ENCODE measurements at regions not wholly inside any gene's neighbourhood (a gene's known extent, or its start where the extent isn't known, plus 50 kb on each side); places are given as distances from the start of the nearest gene placed in this dataset.
"Not testable (repeated sequence)": the region's sequence is repeated elsewhere in the genome, so short reads cannot be mapped to it uniquely, and the experiment has no call there.

DNA sequence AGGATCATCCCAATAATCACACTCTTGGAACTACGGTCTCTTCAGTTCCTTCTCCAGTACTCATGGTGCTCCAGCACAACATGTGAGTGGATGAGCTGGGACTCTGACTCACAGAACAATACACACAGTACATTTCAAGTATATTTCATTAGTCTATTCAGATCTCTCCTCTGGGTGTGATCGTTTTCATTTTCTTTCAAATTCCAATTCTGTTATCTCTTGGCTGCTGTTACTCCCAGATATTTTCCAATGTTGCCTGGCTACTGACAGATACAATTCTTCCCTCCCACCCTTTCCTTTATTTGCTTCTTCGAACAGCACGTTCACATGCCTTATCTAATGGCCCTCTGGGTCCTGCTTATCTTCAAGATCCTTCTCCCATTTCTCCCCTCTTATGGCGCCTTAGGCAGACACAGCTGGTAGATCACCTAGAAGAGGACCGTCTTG is 216.0 kb downstream of the ACKR3 start:
- Histone ChIP-seq H3K27ac (ENCODE audit: low read length) (no peak overlapping the region), H3F3A (ENCODE audit: insufficient read depth, low read length) (no peaks in the 10 kb centered on the region), H3K36me3 (replicated peaks; ENCODE audit: insufficient read depth, low read length) (no peaks in the 10 kb centered on the region), H3K4me3 (ENCODE audit: low read length) (no peak overlapping the region), H3K9me3 (replicated peaks; ENCODE audit: insufficient read depth, low read length) (no peaks in the 10 kb centered on the region), H3K4me1 (ENCODE audit: low read length) (no peaks in the 10 kb centered on the region), H2AFZ (ENCODE audit: low read length) (no peak overlapping the region), H4K20me1 (ENCODE audit: insufficient read depth, low read length) (no peaks in the 10 kb centered on the region), H3K79me2 (ENCODE audit: low read length) (no peaks in the 10 kb centered on the region), H3K27me3 (replicated peaks; ENCODE audit: insufficient read depth, low read length) (no peaks in the 10 kb centered on the region), H3K9ac (ENCODE audit: low read length) (no peak overlapping the region), H3K9me2 (replicated peaks; ENCODE audit: insufficient read depth, low read length) (no peaks in the 10 kb centered on the region), H3K4me2 (ENCODE audit: low read depth, low read length) (no peak overlapping the region)
- TF ChIP-seq EZH2phosphoT487 (IDR thresholded peaks at IDR 0.05; ENCODE audit: low read length) (no peak), CTCF (IDR thresholded peaks at IDR 0.05; ENCODE audit: low read length) (no peak), EZH2 (optimal IDR thresholded peaks at IDR 0.05; ENCODE audit: low read depth, low read length) (no peak)
- no peak for DNase-seq

GRCh38 chr2:236786751-236787150 is 217.1 kb downstream of the ACKR3 start:
- no peaks in the 10 kb centered on the region for H3K36me3 ChIP-seq (replicated peaks; ENCODE audit: insufficient read depth, low read length)

GRCh38 chr2:236787376-236787775 is 217.8 kb downstream of the ACKR3 start:
- H3F3A ChIP-seq (ENCODE audit: insufficient read depth, low read length); H2AFZ ChIP-seq (ENCODE audit: low read length); H3K79me2 ChIP-seq (ENCODE audit: low read length); H3K27me3 ChIP-seq (replicated peaks; ENCODE audit: insufficient read depth, low read length); DNase-seq; H3K36me3 ChIP-seq (replicated peaks; ENCODE audit: insufficient read depth, low read length); H3K4me2 ChIP-seq (ENCODE audit: low read depth, low read length); H3K4me3 ChIP-seq (ENCODE audit: low read length); H4K20me1 ChIP-seq (ENCODE audit: insufficient read depth, low read length); H3K9me2 ChIP-seq (replicated peaks; ENCODE audit: insufficient read depth, low read length); H3K4me1 ChIP-seq (ENCODE audit: low read length); H3K9ac ChIP-seq (ENCODE audit: low read length); H3K9me3 ChIP-seq (replicated peaks; ENCODE audit: insufficient read depth, low read length); H3K27ac ChIP-seq (ENCODE audit: low read length): not testable (repeated sequence)

More at GRCh38 chr2:236786751-236787150, 217.1 kb downstream of the ACKR3 start:
- Histone ChIP-seq H3K27ac (ENCODE audit: low read length) (no peak overlapping the region), H2AFZ (ENCODE audit: low read length) (no peak overlapping the region), H3K4me3 (ENCODE audit: low read length) (no peak overlapping the region), H3K4me2 (ENCODE audit: low read depth, low read length) (no peak overlapping the region), H3K27me3 (replicated peaks; ENCODE audit: insufficient read depth, low read length) (no peaks in the 10 kb centered on the region), H3K9me3 (replicated peaks; ENCODE audit: insufficient read depth, low read length) (no peaks in the 10 kb centered on the region), H3F3A (ENCODE audit: insufficient read depth, low read length) (no peaks in the 10 kb centered on the region), H3K4me1 (ENCODE audit: low read length) (no peaks in the 10 kb centered on the region), H3K79me2 (ENCODE audit: low read length) (no peaks in the 10 kb centered on the region), H3K9ac (ENCODE audit: low read length) (no peak overlapping the region), H3K9me2 (replicated peaks; ENCODE audit: insufficient read depth, low read length) (no peaks in the 10 kb centered on the region), H4K20me1 (ENCODE audit: insufficient read depth, low read length) (no peaks in the 10 kb centered on the region)
- DNase-seq: no peak
- TF ChIP-seq EZH2phosphoT487 (IDR thresholded peaks at IDR 0.05; ENCODE audit: low read length) (no peak), CTCF (IDR thresholded peaks at IDR 0.05; ENCODE audit: low read length) (no peak), EZH2 (optimal IDR thresholded peaks at IDR 0.05; ENCODE audit: low read depth, low read length) (no peak)

DNA sequence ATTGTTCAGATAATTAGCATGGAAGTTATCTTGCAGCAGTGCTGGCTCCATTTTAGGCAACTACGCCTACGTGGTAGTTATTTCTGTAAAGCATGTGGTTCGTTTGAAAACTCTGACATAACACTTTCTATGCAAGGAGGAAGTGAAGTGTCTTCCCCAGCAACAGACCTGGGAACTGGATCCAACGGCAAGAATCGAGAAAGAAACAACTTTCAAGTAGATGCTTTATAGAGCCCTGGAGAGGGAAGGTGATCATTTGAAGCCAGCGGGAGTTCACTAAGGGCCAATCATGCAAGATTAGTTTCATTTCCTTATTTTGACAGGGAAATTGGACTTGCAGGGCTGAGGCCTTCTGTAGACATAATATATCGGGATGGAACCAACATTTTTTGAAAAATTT is 218.3 kb downstream of the ACKR3 start:
- no peak overlapping the region for H3K9ac ChIP-seq (ENCODE audit: low read length)
- no peaks in the 10 kb centered on the region for H4K20me1 ChIP-seq (ENCODE audit: insufficient read depth, low read length)
- no peak overlapping the region for H3K27ac ChIP-seq (ENCODE audit: low read length)
- no peak for DNase-seq
- no peaks in the 10 kb centered on the region for H3K27me3 ChIP-seq (replicated peaks; ENCODE audit: insufficient read depth, low read length)
- H3K79me2 ChIP-seq (ENCODE audit: low read length): no peaks in the 10 kb centered on the region
- no peaks in the 10 kb centered on the region for H3K4me1 ChIP-seq (ENCODE audit: low read length)
- no peaks in the 10 kb centered on the region for H3K9me3 ChIP-seq (replicated peaks; ENCODE audit: insufficient read depth, low read length)
- no peak overlapping the region for H3K4me3 ChIP-seq (ENCODE audit: low read length)
- H3F3A ChIP-seq (ENCODE audit: insufficient read depth, low read length): no peaks in the 10 kb centered on the region
- no peaks in the 10 kb centered on the region for H3K36me3 ChIP-seq (replicated peaks; ENCODE audit: insufficient read depth, low read length)
- H2AFZ ChIP-seq (ENCODE audit: low read length): no peak overlapping the region
- no peak overlapping the region for H3K4me2 ChIP-seq (ENCODE audit: low read depth, low read length)
- H3K9me2 ChIP-seq (replicated peaks; ENCODE audit: insufficient read depth, low read length): no peaks in the 10 kb centered on the region
- TF ChIP-seq EZH2 (optimal IDR thresholded peaks at IDR 0.05; ENCODE audit: low read depth, low read length) (no peak), EZH2phosphoT487 (IDR thresholded peaks at IDR 0.05; ENCODE audit: low read length) (no peak), CTCF (IDR thresholded peaks at IDR 0.05; ENCODE audit: low read length) (no peak)
